Cardiac septum (tissue), 1 donor: ENCODE measurements at regions not wholly inside any gene's neighbourhood (a gene's known extent, or its start where the extent isn't known, plus 50 kb on each side); places are given as distances from the start of the nearest gene placed in this dataset.
"Not testable (repeated sequence)": the region's sequence is repeated elsewhere in the genome, so short reads cannot be mapped to it uniquely, and the experiment has no call there.

Source experiments
- DNase-seq: peaks from one replicate; pipeline ENCODE4 v3.0.0-alpha.2; 2020; ENCODE audit warnings: low spot score
- intact Hi-C: fragments of 100-400 bp; cut with DNase I; formaldehyde crosslinking; loops from one replicate; pipeline ENCODE4 v1.14.0; 2022
- donor health status: DM: no; HTN: no; CAD: no.

DNA sequence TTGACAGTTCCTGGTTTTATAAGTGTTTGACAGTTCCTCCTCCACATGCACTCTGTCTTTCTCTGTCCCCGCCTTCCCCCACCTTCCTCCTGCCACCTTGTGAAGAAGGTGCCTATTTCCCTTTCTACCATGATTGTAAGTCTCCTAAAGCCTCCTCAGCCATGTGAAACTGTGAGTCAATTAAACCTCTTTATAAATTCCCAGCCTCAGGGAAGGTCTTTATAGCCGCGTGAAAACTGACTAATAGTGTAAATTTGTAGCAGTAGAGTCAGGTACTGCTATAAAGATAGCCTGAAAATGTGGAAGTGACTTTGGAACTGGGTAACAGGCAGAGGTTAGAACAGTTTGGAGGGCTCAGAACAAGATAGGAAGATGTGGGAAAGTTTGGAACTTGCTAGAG, 88.7 kb upstream of the ADORA2B start:
- intact Hi-C loops, DNase-seq: not testable (repeated sequence)

DNA sequence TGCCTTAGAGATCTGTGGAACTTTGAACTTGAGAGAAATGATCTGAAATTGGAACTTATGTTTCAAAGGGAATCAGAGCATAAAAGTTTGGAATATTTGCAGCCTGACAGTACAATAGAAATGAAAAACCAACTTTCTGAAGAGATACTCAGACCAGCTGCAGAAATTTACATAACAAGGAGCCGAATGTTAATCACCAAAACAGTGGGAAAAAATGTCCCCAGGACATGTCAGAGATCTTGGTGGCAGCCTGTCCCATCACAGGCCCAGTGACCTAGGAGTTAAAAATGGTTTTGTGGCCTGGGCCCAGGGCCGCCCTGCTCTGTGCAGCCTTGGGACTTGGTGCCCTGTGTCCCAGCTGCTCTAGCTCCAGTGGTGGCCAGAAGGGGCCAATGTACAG, 88.2 kb upstream of the ADORA2B start:
- DNase-seq, intact Hi-C loops: not testable (repeated sequence)

DNA sequence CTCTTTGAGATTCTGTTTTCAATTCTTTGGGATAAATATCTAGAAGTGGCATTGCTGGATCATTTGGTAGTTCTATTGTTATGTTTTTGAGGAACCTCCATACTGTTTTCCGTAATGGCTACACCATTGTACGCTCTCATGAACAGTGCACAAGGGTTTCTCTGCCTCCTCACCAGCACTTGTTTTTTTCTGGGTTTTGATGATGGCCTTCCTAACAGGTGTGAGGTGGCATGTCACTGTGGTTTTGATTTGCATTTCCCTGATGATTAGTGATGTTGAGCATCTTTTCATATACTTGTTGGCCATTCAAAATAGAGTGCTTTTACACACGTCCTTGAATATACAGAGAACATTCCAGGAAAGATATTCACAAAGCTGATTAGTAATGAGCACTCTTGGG, 86.8 kb upstream of the ADORA2B start:
- intact Hi-C loops, DNase-seq: not testable (repeated sequence)

DNA sequence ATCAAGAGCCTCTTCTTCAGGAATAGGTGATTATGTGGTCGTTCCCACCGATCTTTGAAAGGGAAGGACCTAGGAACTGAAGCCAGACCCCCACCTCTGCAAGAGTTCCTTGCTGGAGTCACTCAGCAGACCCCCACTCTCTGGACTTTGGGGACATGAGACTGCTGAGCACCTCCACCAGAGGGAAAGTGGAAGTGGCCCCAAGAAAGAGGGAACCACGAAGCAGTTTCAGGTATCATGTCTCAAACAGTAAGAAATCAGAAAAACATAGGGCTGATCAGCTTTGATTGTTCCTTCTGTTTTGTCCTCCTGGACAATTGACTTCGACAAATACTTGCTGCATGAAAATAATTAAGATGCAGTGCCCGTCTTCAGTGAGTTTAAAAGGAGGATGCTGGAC, 84.2 kb upstream of the ADORA2B start:
- DNase-seq, intact Hi-C loops: not testable (repeated sequence)

DNA sequence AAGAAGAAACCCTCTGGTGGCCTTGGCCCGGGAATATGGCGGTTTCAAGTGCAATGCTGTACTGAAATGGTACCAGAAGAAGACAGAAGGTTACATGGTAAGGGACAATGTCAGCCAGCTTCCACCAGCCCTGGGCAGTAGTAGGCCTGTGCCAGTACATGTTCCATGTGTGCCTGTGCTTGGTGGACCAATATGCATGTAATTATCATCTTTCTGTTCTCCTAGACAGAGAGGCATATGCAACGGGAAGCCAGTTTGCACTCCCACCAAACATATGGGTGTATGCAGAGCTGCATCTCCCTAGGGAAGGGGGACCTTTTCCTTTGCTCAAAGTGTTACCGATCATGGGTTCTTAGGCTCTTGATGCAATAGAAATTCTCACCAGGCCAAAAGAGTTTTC, 80.9 kb upstream of the ADORA2B start:
- intact Hi-C loops, DNase-seq: not testable (repeated sequence)

DNA sequence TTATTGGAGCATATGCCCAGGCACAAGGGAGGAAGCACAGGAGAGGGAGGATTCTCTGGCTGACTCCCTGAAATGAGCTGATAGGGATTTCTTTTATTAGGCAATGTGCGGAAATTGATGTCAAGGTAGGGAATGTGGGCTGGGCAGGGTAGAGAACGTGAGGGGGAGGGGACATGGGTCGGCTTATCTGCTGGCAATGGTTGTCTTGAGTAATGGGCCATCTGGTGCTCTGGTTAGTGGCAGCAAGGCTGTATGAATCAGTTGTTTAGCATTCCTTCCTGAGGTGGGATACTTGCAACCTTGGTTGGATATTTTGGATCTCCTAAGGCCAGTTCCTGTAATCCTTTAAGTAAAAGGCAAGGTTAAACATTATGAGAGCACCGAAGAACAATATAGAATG, 80.5 kb upstream of the ADORA2B start:
- intact Hi-C loops = not testable (repeated sequence)

DNA sequence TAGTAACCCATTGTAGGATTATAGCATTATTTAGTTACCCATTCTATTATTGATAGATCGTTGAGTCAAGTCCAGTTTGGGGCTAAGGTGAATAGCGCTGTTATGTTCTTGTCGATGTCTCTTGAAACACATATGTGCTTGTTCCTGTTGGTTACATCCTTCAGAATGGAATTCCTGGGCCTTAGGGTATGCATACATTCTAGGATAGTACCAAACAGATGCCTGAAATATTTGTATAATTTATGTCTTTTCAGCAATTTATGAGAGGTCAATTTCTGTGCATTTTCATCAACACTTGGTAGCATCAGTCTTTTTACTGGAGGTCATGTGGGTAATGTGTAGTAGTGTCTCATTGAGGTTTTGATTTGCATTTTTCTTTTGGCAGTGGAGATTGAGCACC, 78.9 kb upstream of the ADORA2B start:
- intact Hi-C loops, DNase-seq: not testable (repeated sequence)

More for the DNA sequence above, 80.5 kb upstream of the ADORA2B start:
- not testable (repeated sequence) for DNase-seq

DNA sequence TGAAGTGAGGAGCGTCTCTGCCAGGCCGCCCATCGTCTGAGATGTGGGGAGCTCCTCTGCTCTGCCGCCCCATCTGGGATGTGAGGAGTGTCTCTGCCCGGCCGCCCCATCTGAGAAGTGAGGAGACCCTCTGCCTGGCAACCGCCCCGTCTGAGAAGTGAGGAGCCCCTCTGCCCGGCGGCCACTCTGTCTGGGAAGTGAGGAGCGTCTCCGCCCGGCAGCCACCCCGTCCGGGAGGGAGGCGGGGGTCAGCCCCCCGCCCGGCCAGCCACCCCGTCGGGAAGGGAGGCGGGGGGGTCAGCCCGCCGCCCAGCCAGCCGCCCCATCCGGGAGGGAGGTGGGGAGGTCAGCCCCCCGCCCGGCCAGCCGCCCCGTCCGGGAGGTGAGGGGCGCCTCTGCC, 77.6 kb upstream of the ADORA2B start:
- intact Hi-C loops, DNase-seq: not testable (repeated sequence)

DNA sequence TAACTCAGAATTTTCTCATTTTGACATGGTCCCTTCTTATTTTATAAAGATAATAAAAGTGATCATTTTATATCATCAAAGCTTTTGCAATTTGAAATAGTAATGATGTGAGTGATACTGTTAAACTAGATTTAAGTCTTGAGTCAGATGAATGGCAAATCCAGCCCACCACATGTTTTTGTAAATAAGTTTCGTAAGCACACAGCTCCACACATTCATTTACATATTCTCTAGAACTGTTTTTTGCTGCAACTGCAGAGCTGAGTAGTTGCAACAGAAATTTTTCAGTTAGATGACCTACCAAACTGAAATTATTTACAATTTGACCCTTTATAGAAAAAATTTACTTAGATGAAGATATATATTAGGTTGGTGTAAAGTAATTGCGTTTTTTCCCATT, 75.1 kb upstream of the ADORA2B start:
- DNase-seq, intact Hi-C loops: not testable (repeated sequence)

DNA sequence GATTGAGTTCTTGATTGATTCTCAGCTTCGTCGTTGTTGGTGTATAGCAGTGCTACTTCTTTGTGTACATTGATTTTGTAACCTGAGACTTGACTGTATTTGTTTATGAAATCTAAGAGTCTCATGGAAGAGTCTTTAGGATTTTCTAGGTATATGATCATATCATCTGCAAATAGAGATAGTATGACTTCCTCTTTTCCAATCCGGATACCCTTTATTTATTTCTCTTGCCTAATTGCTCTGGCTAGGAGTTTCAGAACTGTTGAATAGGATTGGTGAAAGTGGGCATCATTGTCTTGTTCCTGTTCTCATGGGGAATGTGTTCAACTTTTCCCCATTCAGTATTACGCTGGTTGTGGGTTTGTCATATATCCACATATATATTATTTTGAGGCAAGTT, 72.3 kb upstream of the ADORA2B start:
- DNase-seq, intact Hi-C loops: not testable (repeated sequence)

DNA sequence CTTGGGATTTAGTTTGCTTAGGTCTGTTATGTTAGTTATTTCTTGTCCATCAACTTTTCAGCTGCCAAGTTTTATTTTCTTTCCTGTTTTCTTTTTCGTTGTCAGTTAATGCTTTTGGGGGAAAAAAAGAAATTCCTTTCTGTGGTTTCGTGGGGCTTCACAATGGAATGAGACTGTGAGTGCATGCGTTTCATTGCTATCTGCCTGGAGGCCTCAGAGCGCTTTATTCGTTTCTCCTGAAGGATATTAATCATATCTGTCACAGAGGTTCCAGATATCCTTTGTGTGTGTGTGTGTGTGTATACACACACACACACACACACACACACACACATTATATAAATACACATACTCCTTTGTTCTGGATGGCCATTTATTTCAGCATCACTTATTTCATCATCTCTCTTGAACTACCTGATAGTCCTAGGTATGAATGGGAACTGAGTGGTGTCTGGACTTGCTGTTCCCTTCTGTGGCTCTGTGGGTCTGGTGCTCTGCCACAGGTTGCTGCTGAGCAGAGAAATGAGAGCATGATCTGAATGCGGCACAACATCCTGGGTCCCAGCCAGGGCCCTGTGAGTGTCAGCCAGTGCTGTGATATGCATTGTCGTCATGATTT, 66.9 kb upstream of the ADORA2B start:
- DNase-seq, intact Hi-C loops: not testable (repeated sequence)

DNA sequence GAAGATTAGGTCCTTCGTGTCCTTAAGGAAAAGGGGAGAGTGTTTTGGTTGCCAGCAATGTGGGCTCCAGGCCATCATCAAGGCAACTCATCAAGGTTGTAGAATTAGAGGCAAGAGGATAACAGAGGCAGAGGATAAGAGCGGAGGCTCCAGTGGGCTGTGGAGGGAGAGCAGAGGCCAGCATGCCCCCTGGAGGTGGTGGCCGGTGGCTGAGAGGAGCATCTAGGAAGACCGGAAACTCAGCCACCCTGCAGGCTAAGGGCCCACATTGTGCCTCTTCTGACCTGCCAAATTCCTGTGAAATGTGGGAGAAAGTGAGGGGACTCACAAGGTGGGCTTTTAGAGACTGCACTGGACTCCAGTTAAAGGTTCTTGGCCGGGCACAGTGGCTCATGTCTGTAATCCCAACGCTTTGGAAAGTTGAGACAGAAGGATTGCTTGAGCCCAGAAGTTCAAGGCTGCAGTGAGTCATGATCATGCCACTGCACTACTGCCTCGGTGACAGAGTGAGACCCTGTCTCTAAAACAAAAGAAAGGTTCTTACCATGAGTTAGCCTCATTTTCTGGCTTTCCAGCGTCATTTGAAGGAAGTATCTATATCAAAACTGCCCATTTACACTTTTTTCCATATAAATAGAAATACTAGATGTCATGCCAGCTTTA, 62.7 kb upstream of the ADORA2B start:
- DNase-seq = no peak
- intact Hi-C loops = no loop called here

DNA sequence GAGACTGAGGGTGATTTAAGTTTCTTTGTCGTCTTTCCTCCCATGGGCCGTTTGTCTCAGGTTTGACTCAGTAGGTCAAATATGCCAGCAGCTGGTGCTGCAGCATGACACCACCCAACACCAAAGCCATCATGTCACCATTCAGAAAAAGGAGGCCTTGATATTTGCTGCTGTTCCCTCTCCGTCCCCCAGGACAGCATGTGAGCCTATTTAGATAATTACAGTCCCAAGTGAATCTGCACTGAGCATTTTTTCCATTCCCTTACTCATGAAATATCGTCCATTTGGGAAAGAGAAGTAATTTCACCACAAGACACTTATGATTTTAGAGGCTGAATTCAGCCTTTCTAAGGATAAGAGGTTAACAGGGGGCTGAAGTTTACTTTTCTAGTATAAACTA, 62.2 kb upstream of the ADORA2B start:
- no peak for DNase-seq
- intact Hi-C loops = no loop called here

DNA sequence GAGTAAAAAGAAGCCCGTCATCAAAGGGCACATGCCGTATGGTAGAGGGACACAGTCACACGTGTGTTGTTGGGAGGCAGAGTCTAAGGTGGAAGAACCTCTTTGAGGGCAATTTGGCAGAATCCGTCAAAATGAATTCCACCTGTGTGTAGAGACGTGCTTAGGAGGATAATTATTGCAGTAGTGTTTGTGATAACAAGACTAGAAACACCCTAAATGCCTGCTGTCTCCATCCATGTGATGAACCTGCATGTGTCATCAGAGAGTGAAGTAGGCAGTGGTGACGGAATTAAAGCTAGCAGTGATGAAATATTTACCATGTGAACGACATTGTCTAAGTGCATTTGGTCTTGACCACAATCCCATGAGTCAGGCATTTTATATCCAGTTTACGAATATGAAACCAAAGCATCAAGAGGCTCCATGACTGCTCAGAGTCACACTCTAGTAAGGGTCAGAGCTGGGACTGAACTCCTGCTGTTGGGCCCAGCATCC, 61.3 kb upstream of the ADORA2B start:
- intact Hi-C loops = no loop called here
- DNase-seq = no peak

DNA sequence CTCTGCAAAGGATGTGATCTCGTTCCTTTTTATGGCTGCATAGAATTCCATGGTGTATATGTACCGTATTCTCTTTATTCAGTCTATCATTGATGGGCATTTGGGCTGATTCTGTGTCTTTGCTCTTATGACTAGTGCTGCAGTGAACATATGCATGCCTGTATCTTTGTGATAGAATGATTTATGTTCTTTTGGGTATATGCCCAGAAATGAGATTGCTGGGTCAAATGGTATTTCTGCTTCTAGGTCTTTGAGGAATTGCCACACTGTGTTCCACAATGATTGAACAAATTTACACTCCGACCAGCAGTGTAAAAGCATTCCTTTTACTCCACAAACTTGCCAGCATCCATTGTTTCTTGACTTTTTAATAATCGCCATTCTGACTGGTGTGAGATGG, 60.2 kb upstream of the ADORA2B start:
- no peak for DNase-seq
- intact Hi-C loops = no loop called here

DNA sequence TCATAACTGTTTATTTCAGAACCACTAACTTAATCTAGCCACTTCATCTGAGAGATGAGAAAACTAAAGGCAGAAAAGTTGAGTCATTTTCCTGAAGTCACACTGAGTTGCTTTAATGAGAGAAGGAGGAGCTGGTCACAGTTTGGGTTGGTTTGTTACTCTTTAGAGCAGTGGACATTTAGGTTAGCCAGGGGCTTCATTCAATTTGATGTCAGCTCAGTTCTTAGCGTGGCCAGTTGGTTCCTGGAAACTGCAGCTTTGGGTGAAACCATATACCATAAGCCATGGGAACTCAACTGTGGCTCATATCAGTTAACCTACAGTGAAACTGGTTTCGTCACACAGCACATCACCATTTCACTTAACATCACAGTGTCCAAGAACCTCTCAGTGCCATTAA, 59.2 kb upstream of the ADORA2B start:
- DNase-seq = no peak
- intact Hi-C loops = no loop called here

DNA sequence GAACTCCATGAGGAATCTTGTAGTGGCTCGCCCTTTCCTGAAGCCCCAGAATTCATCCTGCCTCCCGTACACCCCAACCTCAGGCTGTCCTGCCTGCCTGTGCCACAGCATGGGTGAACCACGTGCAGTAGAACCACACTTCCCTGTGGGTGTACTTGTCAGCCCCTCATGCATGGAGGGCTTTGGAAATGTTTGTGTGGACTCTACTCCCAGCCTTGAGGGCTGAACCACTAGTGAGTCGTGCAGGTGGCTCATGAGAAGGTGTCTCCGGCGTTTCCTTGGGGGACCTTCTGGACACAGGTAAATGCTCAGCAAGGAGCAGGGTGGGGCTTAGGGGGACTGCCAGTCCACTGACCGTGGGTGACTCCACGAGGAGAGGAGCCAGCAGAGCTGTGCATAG, 58.7 kb upstream of the ADORA2B start:
- intact Hi-C loops = no loop called here
- DNase-seq = no peak

DNA sequence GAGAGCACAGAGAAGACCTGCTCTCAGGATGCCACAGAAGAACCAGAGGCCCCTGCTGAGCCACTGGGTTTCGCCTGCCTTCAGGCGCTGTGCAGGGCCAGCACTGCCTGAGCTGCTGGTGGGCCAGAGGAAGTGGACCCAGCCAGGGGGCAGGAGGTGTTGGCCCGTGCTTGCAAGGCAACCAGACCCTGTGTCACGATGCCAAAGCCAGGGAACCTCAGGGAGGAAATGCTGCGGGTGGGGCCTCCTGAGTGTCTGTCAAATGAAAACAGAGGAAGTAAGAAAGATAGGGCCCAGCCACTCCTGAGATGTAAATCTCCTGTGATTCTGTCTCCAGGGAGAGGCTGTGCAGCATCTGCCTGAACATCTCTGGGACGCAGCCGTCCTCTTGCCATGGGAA, 58.1 kb upstream of the ADORA2B start:
- no peak for DNase-seq
- intact Hi-C loops = no loop called here

DNA sequence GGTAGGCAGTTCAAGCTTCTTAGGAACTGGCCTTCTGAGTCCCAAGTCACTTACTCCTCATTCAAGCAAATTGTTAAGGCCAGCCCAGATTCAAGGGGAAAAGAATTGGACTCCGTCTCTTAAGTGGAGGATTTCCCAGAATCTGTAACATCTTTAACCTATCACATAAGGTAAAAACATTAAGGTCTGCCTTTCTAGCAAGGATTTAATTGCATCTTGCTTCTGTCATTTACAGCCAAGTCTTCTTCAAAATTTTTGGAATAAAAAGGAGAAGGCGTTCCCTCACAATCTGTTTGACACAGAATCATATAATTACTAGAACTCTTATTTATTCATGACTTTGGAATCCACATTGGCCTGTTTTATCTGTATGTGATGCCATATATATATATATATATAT, 56.5 kb upstream of the ADORA2B start:
- DNase-seq = no peak
- intact Hi-C loops = no loop called here

DNA sequence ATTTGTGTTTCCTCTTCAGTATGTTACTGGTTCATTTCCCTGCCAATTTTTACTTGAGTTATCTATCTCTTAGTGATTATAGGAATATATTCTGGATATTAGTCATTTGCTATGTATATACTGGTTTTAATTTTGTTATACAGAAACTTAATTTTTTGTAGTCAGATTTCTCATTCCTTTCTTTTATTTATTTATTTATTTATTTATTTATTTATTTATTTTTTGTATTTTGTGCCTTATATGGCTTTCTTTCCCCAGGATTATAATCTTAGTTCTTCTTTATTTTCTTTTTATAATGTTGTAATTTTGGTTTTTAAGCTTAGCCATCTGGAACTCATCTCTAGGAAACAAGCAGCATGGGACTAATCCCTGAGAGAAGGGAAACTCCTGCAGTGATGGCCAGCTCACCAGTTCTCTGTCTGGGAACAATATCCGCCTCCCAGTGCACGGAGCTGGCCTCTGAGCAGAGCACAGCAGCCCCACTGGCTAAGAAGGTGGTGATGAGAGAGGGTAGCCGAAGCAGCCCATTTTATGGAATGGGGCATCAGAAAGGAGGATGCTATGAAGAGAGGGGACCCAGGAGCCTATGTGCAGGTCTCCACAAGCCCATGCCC, 54.5 kb upstream of the ADORA2B start:
- no peak for DNase-seq
- intact Hi-C loops = no loop called here

DNA sequence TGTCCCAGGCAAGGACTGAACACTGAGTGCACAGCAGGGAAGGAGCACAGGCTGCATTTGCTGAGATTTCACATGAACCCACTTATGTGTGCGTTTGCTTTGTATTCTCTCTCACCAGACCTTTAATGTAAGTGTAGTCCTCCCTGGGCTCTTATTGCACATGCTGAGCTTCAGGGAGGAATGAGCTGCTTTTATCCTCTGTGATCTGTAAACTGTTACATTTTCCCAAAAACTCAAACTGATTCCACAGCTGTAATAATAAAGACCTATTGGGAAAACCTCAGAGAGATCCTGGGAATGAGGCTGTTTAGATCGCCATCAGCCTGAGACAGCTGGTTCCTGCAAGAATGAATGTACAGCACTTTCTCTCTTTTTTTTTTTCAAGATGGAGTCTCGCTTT, 53.6 kb upstream of the ADORA2B start:
- intact Hi-C loops = no loop called here
- no peak for DNase-seq
